HUES48 (cell line): ENCODE measurements at regions not wholly inside any gene's neighbourhood (a gene's known extent, or its start where the extent isn't known, plus 50 kb on each side); places are given as distances from the start of the nearest gene placed in this dataset.

Experiments
- H3K27ac ChIP-seq: one replicate; pipeline ENCODE4 v1.7.0; 2013; ENCODE audit warnings: low read depth, low read length, inconsistent platforms
- H3K27me3 ChIP-seq: 2 replicates; pipeline ENCODE4 v1.6.1; 2013; ENCODE audit warnings: mild to moderate bottlenecking, low read length; ENCODE audit not compliant: control insufficient read depth, insufficient read depth
- H3K36me3 ChIP-seq: 2 replicates; pipeline ENCODE4 v1.6.1; 2013; ENCODE audit warnings: low read length; ENCODE audit not compliant: control insufficient read depth, insufficient read depth
- H3K4me1 ChIP-seq: 2 replicates; pipeline ENCODE4 v1.6.1; 2013; ENCODE audit warnings: mild to moderate bottlenecking, low read length; ENCODE audit not compliant: control insufficient read depth, insufficient read depth
- H3K4me3 ChIP-seq: 2 replicates; pipeline ENCODE4 v1.5.1; 2013; ENCODE audit warnings: mild to moderate bottlenecking, low read depth, low read length
- H3K9ac ChIP-seq: 2 replicates; pipeline ENCODE4 v1.6.1; 2013; ENCODE audit warnings: mild to moderate bottlenecking, low read depth, low read length, moderate library complexity
- H3K9me3 ChIP-seq: 2 replicates; pipeline ENCODE4 v1.6.1; 2013; ENCODE audit warnings: low read length; ENCODE audit not compliant: control insufficient read depth, insufficient read depth

DNA sequence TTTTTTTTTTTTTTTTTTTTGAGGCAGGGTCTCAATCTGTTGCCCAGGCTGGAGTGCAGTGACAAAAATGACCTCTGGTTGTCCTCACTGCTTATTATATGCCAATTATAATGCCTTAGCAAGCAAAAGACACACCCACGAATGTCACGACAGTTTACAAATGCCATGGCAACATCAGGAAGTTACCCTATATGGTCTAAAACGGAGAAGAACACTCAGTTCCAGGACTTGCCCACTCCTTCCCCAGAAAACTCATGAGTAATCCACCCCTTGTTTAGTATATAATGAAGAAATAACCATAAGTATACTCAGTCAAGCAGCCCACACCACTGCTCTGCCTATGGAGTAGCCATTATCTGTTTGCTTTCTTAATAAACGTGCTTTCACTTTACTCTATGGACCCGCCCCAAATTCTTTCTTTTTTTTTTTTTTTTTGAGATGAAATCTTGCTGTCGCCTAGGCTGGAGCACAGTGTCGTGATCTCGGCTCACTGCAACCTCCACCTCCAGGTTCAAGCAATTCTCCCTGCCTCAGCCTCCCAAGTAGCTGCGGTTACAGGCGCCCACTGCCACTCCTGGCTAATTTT is 106.2 kb downstream of the SMIM20 start:
- Histone ChIP-seq H3K27ac (no peak overlapping the region), H3K4me3 (no peak overlapping the region), H3K9me3 (no peaks in the 10 kb centered on the region), H3K4me1 (no peaks in the 10 kb centered on the region), H3K36me3 (no peaks in the 10 kb centered on the region), H3K9ac (no peak overlapping the region), H3K27me3 (no peaks in the 10 kb centered on the region)

- no peak overlapping the region for H3K27ac ChIP-seq
- no peaks in the 10 kb centered on the region for H3K27me3 ChIP-seq
- H3K9ac ChIP-seq = no peak overlapping the region
- H3K36me3 ChIP-seq = no peaks in the 10 kb centered on the region
- no peaks in the 10 kb centered on the region for H3K4me1 ChIP-seq
- no peaks in the 10 kb centered on the region for H3K9me3 ChIP-seq
- no peak overlapping the region for H3K4me3 ChIP-seq
Measured at GRCh38 chr4:26020881-26021280, 106.9 kb downstream of the SMIM20 start.

DNA sequence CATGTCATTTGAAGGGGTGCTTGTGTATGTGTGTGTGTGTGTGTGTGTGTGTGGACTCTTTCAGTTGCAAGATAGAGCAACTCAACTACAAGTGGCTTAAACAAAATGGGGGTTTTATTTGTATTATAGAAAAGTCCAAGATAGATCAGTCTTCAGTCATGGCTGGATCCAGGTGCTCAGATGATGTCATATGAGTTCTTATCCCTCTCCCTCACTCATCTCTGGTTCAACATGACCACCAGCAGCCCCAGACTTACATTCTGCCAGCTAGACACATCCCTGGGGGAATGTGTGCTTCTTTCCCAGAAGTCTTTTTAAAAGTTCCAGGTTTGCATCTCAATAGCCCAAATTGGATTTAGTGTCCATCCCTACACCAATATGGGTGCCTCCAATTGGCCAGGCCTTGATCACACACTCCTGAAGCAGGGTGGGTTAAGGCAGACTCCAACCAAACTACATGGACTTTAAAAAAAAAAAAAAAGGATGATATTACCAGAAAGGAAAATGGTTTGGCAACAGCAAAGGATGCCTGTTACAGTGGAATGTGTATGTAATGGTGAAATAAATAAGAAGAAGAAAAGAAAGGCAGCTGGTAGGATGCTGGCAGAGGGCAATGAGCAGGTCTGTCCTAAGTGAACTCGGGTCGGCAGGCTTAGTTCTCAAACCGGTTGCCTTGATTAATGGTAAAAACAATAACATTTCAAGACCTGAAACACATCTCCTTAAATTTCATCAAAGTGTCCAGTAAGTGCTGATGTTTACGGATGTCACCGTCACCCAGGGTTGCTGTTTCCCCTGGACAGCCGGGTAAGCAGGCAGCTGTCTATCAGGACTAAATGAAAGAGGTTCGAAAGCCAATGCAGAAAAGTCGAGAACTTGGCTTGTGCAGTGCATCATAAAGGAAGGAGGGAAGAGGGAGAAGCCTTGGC is 107.7 kb downstream of the SMIM20 start:
- Histone ChIP-seq H3K4me1 (no peaks in the 10 kb centered on the region), H3K36me3 (no peaks in the 10 kb centered on the region), H3K27me3 (no peaks in the 10 kb centered on the region), H3K4me3 (no peak overlapping the region), H3K9me3 (no peaks in the 10 kb centered on the region), H3K27ac (no peak overlapping the region), H3K9ac (no peak overlapping the region)

GRCh38 chr4:26022346-26023202 is 108.6 kb downstream of the SMIM20 start:
- no peak overlapping the region for H3K27ac ChIP-seq
- H3K9ac ChIP-seq = no peak overlapping the region
- H3K9me3 ChIP-seq = no peaks in the 10 kb centered on the region
- H3K27me3 ChIP-seq = no peaks in the 10 kb centered on the region
- H3K36me3 ChIP-seq = no peaks in the 10 kb centered on the region
- no peak overlapping the region for H3K4me3 ChIP-seq
- peaks cover under 1% of the 10 kb centered on the region; the same call in 1 of the 2 replicates for H3K4me1 ChIP-seq

- Histone ChIP-seq H3K9ac (no peak overlapping the region), H3K9me3 (no peaks in the 10 kb centered on the region), H3K27ac (no peak overlapping the region), H3K27me3 (no peaks in the 10 kb centered on the region), H3K36me3 (no peaks in the 10 kb centered on the region), H3K4me1 (peaks cover 7% of the 10 kb centered on the region; the same call in 1 of the 2 replicates), H3K4me3 (no peak overlapping the region)
Measured at GRCh38 chr4:26023203-26023972, 109.4 kb downstream of the SMIM20 start.

GRCh38 chr4:26024079-26024478 is 110.1 kb downstream of the SMIM20 start:
- H3K27ac ChIP-seq = no peak overlapping the region
- no peak overlapping the region for H3K4me3 ChIP-seq
- no peak overlapping the region for H3K9ac ChIP-seq
- H3K27me3 ChIP-seq = no peaks in the 10 kb centered on the region
- H3K36me3 ChIP-seq = no peaks in the 10 kb centered on the region
- H3K9me3 ChIP-seq = no peaks in the 10 kb centered on the region
- H3K4me1 ChIP-seq = peaks cover 8% of the 10 kb centered on the region

DNA sequence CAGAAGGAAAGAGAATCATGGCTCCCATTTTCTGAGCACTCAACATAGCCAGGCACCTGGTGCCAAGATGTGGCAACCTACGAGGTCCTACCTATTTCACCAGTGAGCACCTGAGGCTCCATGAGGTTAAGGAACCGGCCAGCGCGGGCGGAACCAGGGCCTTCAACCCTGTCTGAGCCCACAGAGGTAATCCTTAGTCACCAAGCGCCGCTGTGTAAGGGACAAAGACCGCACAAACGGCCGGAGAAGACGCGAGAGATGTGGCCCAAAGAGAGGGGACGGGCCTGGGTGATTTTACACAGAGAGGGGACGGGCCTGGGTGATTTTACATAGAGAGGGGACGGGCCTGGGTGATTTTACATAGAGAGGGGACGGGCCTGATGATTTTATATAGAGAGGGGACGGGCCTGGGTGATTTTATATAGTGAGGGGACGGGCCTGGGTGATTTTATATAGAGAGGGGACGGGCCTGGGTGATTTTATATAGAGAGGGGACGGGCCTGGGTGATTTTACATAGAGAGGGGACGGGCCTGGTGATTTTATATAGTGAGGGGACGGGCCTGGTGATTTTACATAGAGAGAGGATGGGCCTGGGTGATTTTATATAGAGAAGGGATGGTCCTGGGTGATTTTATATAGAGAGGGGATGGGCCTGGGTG is 114.2 kb downstream of the SMIM20 start:
- H3K27me3 ChIP-seq = no peaks in the 10 kb centered on the region
- H3K4me3 ChIP-seq = peak overlapping the region; percentile 54; the same call in 1 of the 2 replicates
- no peaks in the 10 kb centered on the region for H3K36me3 ChIP-seq
- H3K9me3 ChIP-seq = 0 out of 2 replicates have a peak, but pooled peaks cover 2% of the 10 kb centered on the region
- H3K27ac ChIP-seq = no peak overlapping the region
- H3K4me1 ChIP-seq = peaks cover 38% of the 10 kb centered on the region
- peak overlapping the region; percentile 41; the same call in 1 of the 2 replicates for H3K9ac ChIP-seq

- Histone ChIP-seq H3K4me3 (peak overlapping the region; percentile 54), H3K27ac (peak overlapping the region; percentile 94), H3K36me3 (no peaks in the 10 kb centered on the region), H3K9ac (peak overlapping the region; percentile 69), H3K4me1 (peaks cover 38% of the 10 kb centered on the region), H3K27me3 (no peaks in the 10 kb centered on the region), H3K9me3 (0 out of 2 replicates have a peak, but pooled peaks cover 4% of the 10 kb centered on the region)
Measured at GRCh38 chr4:26028793-26029567, 115.0 kb downstream of the SMIM20 start.

DNA sequence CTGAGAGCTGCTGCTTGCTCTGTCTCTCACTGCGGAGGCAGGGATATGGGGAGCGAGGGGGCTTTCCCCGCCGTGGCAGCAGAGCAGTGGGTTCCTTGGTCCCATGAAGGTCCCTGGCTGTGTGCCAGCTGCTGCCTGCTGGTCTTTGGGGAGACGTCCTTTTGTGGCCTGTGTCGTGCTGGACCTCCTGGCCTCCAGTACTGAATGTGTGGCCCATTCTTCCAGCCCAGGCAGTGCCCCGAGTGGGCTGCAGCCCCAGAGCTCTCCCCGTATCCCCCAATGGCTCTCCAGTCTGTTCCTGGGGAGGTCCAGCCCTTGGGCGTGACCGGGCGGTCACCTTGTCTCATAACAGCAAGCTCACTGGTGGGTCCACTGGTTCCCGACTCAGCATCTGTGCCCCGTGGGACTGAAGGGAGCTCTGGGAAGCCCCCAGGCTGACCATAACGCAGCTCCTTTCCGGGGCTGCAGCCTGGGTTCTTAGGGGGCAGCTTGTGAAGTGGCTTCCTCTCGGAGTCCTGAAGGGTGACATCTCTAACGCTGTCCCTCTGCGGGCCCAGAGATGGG is 115.6 kb downstream of the SMIM20 start:
- Histone ChIP-seq H3K9me3 (0 out of 2 replicates have a peak, but pooled peaks cover 4% of the 10 kb centered on the region), H3K36me3 (no peaks in the 10 kb centered on the region), H3K4me1 (peaks cover 38% of the 10 kb centered on the region), H3K4me3 (peak overlapping the region; percentile 54), H3K9ac (peak overlapping the region; percentile 69), H3K27ac (peak overlapping the region; percentile 94), H3K27me3 (no peaks in the 10 kb centered on the region)
